Activated CD4-positive, alpha-beta T cell treated with anti-CD3 and anti-CD28 coated beads, Interleukin-2, amount 10 ng/mL, durations not matched to agents 24 days and 14 days (primary cell): ENCODE measurements at regions not wholly inside any gene's neighbourhood (a gene's known extent, or its start where the extent isn't known, plus 50 kb on each side); places are given as distances from the start of the nearest gene placed in this dataset.

ENCODE experiments used
- DNase-seq: peaks from one replicate; pipeline ENCODE4 v3.0.0; 2022
- H3K27ac Mint-ChIP-seq: one replicate; pipeline ENCODE4 v1.8.0; 2022; ENCODE audit warnings: mild to moderate bottlenecking, mixed read lengths
- H3K27me3 Mint-ChIP-seq: one replicate; pipeline ENCODE4 v1.8.0; 2022; ENCODE audit warnings: mixed read lengths
- H3K36me3 Mint-ChIP-seq: one replicate; pipeline ENCODE4 v1.8.0; 2022; ENCODE audit warnings: low read depth, mild to moderate bottlenecking, mixed read lengths
- H3K4me1 Mint-ChIP-seq: one replicate; pipeline ENCODE4 v1.8.0; 2021; ENCODE audit warnings: mixed read lengths
- H3K4me3 Mint-ChIP-seq: one replicate; pipeline ENCODE4 v1.8.0; 2022; ENCODE audit warnings: mild to moderate bottlenecking, moderate library complexity, mixed read lengths
- H3K9me3 Mint-ChIP-seq: one replicate; pipeline ENCODE4 v1.8.0; 2021; ENCODE audit warnings: mixed read lengths
- intact Hi-C: fragments of 100-400 bp; cut with micrococcal nuclease; formaldehyde crosslinking; loops from one replicate; pipeline ENCODE4 v1.15.1; 2023

DNA sequence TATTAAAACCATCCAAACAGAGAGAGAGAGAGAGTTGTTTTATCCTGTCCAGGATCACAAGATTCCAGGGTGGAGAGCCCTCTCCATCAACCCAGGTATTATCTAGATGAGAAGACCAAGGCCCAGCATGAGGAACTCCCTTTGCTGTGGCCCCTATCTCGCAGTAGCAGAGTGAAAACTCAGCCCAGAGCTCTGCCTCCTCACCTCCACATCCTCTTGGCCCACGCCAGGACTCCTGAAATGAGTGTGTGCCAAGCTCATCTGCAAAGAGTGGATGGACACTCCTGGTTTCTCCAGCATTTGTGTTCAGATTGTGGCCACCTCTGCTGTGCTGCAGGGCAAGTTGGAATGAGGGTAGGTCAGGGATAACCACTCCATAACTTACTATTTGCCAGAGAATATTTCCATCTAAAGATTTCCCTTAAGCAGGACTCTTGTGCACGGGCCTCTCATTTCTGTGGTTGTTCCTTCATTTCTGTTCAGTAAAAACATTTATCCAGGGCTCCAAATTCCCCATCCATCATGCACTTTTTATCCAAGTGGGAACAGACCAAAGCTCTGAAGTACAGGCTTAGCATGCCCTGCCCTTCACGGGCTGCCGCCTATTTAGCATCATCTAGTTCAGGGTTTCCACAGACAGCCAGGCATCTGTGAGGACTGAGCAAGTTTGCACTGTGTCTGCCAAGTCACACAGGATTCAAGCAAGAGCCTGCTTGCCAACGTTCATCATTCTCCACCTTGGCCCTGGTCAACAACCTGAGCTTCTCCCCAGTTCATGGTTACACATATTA lies 583.2 kb upstream of the ID2 start:
- intact Hi-C loops: no loop called here
- no peaks in the 10 kb centered on the region for H3K36me3 Mint-ChIP-seq
- H3K27me3 Mint-ChIP-seq: no peaks in the 10 kb centered on the region
- peaks cover 16% of the 10 kb centered on the region for H3K9me3 Mint-ChIP-seq
- no peak for DNase-seq
- H3K4me3 Mint-ChIP-seq: no peak overlapping the region
- no peak overlapping the region for H3K27ac Mint-ChIP-seq
- no peaks in the 10 kb centered on the region for H3K4me1 Mint-ChIP-seq

GRCh38 chr2:8099267-8099582 lies 582.6 kb upstream of the ID2 start:
- Mint-ChIP-seq H3K4me1 (no peaks in the 10 kb centered on the region), H3K4me3 (no peak overlapping the region), H3K27ac (no peak overlapping the region), H3K36me3 (no peaks in the 10 kb centered on the region), H3K9me3 (peaks cover 16% of the 10 kb centered on the region), H3K27me3 (no peaks in the 10 kb centered on the region)
- intact Hi-C loops: no loop called here
- no peak for DNase-seq

DNA sequence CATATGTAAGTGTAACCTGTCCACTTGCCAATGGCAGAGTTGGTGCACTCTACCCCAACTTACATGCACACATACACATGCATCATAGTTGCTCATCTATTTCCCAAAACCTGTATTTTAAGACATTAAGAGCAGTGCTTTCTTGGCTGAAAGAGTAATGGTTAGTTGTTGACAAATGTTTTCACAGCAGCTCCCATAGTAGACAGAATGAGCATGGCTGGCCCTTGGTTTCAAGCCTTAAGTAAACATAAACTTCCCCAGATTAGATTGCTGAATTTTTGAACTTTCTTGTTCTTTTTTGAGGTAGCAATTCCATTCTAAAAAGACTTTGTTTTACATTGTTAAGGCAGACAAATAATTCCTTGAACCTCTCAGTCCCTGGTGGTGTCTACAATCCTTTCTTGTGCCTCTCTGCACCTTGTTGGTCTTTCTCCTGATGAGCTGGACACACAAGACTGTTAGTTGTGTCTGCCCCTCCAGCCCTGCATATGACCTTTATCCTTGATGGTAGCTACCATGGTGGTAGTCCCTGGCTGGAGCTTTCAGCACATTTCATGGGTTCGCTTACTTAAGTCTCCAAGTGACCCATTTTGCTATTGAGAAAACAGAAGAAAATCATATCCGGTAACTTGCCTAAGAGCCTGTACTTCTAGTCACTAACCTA lies 580.1 kb upstream of the ID2 start:
- H3K27me3 Mint-ChIP-seq: no peaks in the 10 kb centered on the region
- peaks cover 19% of the 10 kb centered on the region for H3K9me3 Mint-ChIP-seq
- H3K36me3 Mint-ChIP-seq: no peaks in the 10 kb centered on the region
- H3K4me1 Mint-ChIP-seq: no peaks in the 10 kb centered on the region
- intact Hi-C loops: no loop called here
- no peak for DNase-seq
- H3K4me3 Mint-ChIP-seq: no peak overlapping the region
- no peak overlapping the region for H3K27ac Mint-ChIP-seq

- H3K27ac Mint-ChIP-seq: no peak overlapping the region
- DNase-seq: no peak
- peaks cover 3% of the 10 kb centered on the region for H3K4me1 Mint-ChIP-seq
- H3K36me3 Mint-ChIP-seq: no peaks in the 10 kb centered on the region
- no peak overlapping the region for H3K4me3 Mint-ChIP-seq
- no peaks in the 10 kb centered on the region for H3K27me3 Mint-ChIP-seq
- intact Hi-C loops: no loop called here
- peaks cover 18% of the 10 kb centered on the region for H3K9me3 Mint-ChIP-seq
These were observed 579.4 kb upstream of the ID2 start for GRCh38 chr2:8102470-8102869.

DNA sequence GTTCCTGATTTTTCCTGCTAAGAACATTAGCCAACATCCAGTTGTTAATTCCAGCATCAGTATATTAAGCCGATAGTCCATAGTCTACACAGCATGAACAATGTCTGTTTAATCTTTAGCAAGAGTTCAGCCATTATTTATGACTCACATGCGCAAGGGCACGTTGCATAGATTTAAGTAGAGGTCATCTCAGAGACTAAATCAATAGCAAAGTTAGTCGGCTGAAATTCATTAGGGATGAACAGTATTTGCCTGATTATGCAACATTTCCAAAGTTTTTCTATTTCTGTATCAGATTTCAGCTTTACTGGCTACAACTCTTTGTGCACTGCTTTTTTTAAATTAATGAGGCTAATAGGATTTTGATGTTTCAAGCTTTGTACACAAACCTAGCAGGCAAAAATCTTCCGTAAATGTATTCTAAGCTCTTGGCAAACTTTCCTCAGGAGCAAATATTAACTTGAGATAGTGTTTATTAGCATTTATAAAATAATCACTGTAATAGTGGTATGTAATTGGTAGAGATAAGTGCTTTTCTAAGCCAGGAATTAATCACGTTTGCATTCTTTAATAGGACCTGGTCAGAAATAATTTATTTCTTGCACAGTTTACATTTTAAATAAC lies 578.7 kb upstream of the ID2 start:
- no peak for DNase-seq
- Mint-ChIP-seq H3K36me3 (no peaks in the 10 kb centered on the region), H3K4me1 (peaks cover 9% of the 10 kb centered on the region), H3K27me3 (no peaks in the 10 kb centered on the region), H3K4me3 (no peak overlapping the region), H3K27ac (no peak overlapping the region), H3K9me3 (peaks cover 14% of the 10 kb centered on the region)
- intact Hi-C loops: no loop called here

- DNase-seq: no peak
- H3K4me1 Mint-ChIP-seq: peaks cover 9% of the 10 kb centered on the region
- peaks cover 16% of the 10 kb centered on the region for H3K9me3 Mint-ChIP-seq
- H3K27me3 Mint-ChIP-seq: no peaks in the 10 kb centered on the region
- H3K27ac Mint-ChIP-seq: no peak overlapping the region
- no peaks in the 10 kb centered on the region for H3K36me3 Mint-ChIP-seq
- intact Hi-C loops: no loop called here
- H3K4me3 Mint-ChIP-seq: no peak overlapping the region
These were observed 574.7 kb upstream of the ID2 start for GRCh38 chr2:8107150-8107549.

- Mint-ChIP-seq H3K4me1 (peaks cover 9% of the 10 kb centered on the region), H3K4me3 (no peak overlapping the region), H3K27me3 (peaks cover 3% of the 10 kb centered on the region), H3K27ac (peak overlapping the region; percentile 52), H3K9me3 (peaks cover 20% of the 10 kb centered on the region), H3K36me3 (peaks cover 2% of the 10 kb centered on the region)
- intact Hi-C loops: no loop called here
- DNase-seq: no peak
These were observed 574.1 kb upstream of the ID2 start for GRCh38 chr2:8107621-8108378.

- Mint-ChIP-seq H3K27ac (no peak overlapping the region), H3K9me3 (peaks cover 29% of the 10 kb centered on the region), H3K27me3 (peaks cover 6% of the 10 kb centered on the region), H3K4me3 (no peak overlapping the region), H3K36me3 (peaks cover 5% of the 10 kb centered on the region), H3K4me1 (peaks cover 9% of the 10 kb centered on the region)
- DNase-seq: no peak
- intact Hi-C loops: no loop called here
These were observed 571.1 kb upstream of the ID2 start for GRCh38 chr2:8110716-8111115.

DNA sequence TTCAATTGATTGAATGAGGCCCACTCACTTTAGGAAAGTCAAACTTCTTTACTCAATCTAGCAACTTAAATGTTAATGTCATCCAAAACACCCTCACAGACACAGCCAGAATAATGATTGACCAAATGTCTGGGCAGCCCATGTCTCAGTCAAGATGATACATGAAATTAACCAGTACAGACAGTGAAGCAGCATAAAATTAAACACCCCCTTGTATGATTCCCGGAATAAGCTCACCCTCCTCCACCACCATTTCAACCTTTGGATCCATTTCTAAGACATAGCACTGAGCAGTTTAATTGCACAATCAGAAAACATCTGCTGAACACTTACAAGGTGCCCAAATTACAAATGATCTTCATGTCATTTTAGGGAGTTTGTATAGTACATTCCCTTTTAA lies 570.7 kb upstream of the ID2 start:
- Mint-ChIP-seq H3K9me3 (peaks cover 27% of the 10 kb centered on the region), H3K27ac (no peak overlapping the region), H3K4me3 (no peak overlapping the region), H3K36me3 (peaks cover 5% of the 10 kb centered on the region), H3K27me3 (peaks cover 6% of the 10 kb centered on the region), H3K4me1 (peaks cover 9% of the 10 kb centered on the region)
- intact Hi-C loops: no loop called here
- DNase-seq: no peak

DNA sequence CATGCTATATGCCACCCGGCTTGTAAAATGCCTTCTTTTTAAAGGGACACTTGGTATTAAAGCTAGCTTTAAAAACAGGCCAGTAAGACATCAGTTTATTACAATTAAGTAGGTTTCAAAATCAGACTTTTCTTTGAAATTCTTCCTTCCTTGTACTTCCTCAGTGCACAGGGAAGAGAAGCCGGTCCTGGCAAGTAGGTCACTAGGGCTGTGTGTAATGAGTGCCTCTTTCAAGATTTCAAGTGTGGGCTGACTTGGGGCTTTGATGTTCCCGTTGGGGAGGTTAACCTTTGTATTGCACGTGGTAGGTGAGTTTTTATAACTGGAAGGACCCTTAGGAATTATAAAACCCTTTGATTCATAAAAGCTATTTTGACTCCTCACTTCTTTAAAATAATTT lies 566.4 kb upstream of the ID2 start:
- peaks cover 6% of the 10 kb centered on the region for H3K27me3 Mint-ChIP-seq
- H3K4me1 Mint-ChIP-seq: peaks cover 19% of the 10 kb centered on the region
- intact Hi-C loops: no loop called here
- no peak overlapping the region for H3K4me3 Mint-ChIP-seq
- peaks cover 24% of the 10 kb centered on the region for H3K9me3 Mint-ChIP-seq
- DNase-seq: no peak
- H3K27ac Mint-ChIP-seq: no peak overlapping the region
- peaks cover 5% of the 10 kb centered on the region for H3K36me3 Mint-ChIP-seq

- no peak for DNase-seq
- Mint-ChIP-seq H3K4me1 (peaks cover 20% of the 10 kb centered on the region), H3K27ac (no peak overlapping the region), H3K9me3 (peaks cover 23% of the 10 kb centered on the region), H3K4me3 (no peak overlapping the region), H3K27me3 (peaks cover 6% of the 10 kb centered on the region), H3K36me3 (peaks cover 5% of the 10 kb centered on the region)
- intact Hi-C loops: no loop called here
These were observed 565.9 kb upstream of the ID2 start for GRCh38 chr2:8115966-8116365.

DNA sequence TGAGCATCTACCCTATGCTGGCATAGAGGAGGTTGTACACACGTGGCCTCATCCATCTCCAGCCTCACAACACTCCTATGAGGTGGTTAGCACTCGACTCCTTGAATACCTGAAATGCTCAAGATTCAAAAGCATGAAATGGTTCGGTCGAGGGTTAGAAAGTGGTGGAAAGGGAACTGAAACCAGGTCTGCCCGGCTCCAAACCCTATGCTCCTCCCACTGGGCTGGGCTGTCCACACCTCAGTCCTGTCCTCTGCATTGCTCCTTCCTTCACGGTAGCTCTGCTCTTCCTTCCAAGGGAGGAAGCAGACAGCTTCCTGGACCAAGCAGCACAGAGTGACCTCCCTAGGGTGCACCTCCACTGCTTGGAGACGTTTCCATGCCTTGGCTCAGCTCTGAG lies 565.2 kb upstream of the ID2 start:
- Mint-ChIP-seq H3K9me3 (peaks cover 22% of the 10 kb centered on the region), H3K27me3 (peaks cover 6% of the 10 kb centered on the region), H3K4me3 (no peak overlapping the region), H3K4me1 (peaks cover 20% of the 10 kb centered on the region), H3K27ac (no peak overlapping the region), H3K36me3 (peaks cover 5% of the 10 kb centered on the region)
- intact Hi-C loops: no loop called here
- no peak for DNase-seq

- Mint-ChIP-seq H3K9me3 (peaks cover 12% of the 10 kb centered on the region), H3K4me3 (no peak overlapping the region), H3K4me1 (peaks cover 20% of the 10 kb centered on the region), H3K27me3 (no peaks in the 10 kb centered on the region), H3K27ac (peak overlapping the region; percentile 86), H3K36me3 (peaks cover 2% of the 10 kb centered on the region)
- no peak for DNase-seq
- intact Hi-C loops: loop anchor here (2.0 kb wide), 1 partner anchor 36 kb away; no protein-coding TSS in a partner anchor
These were observed 562.7 kb upstream of the ID2 start for GRCh38 chr2:8118940-8119781.
